ENCODE measurements at regions not wholly inside any gene's neighbourhood (a gene's known extent, or its start where the extent isn't known, plus 50 kb on each side); places are given as distances from the start of the nearest gene placed in this dataset.

- Mint-ChIP-seq H3K27me3 (ENCODE audit: low read depth) (no peaks in the 10 kb centered on the region), H3K4me1 (no peaks in the 10 kb centered on the region), H3K27ac (ENCODE audit: unreplicated experiment) (no peak overlapping the region), H3K36me3 (ENCODE audit: low read depth) (no peaks in the 10 kb centered on the region), H3K4me3 (no peak overlapping the region), H3K9me3 (peaks cover 6% of the 10 kb centered on the region)
- no peak for DNase-seq (ENCODE audit: low read depth, low spot score)
- TF ChIP-seq CTCF (conservative IDR thresholded peaks at IDR 0.05): no peak
Measured at GRCh38 chr7:109757713-109758112, 1188.0 kb downstream of the DNAJB9 start.

- no peak for TF ChIP-seq CTCF (conservative IDR thresholded peaks at IDR 0.05)
- Mint-ChIP-seq H3K4me3 (no peak overlapping the region), H3K27ac (ENCODE audit: unreplicated experiment) (no peak overlapping the region), H3K4me1 (no peaks in the 10 kb centered on the region), H3K36me3 (ENCODE audit: low read depth) (no peaks in the 10 kb centered on the region), H3K9me3 (peaks cover 5% of the 10 kb centered on the region), H3K27me3 (ENCODE audit: low read depth) (no peaks in the 10 kb centered on the region)
- DNase-seq (ENCODE audit: low read depth, low spot score): no peak
Measured at GRCh38 chr7:109763611-109764010, 1193.9 kb downstream of the DNAJB9 start.

GRCh38 chr7:109772161-109772560, 1202.5 kb downstream of the DNAJB9 start:
- H3K9me3 Mint-ChIP-seq: peaks cover 8% of the 10 kb centered on the region
- TF ChIP-seq CTCF (conservative IDR thresholded peaks at IDR 0.05): no peak
- no peak for DNase-seq (ENCODE audit: low read depth, low spot score)
- no peaks in the 10 kb centered on the region for H3K4me1 Mint-ChIP-seq
- H3K36me3 Mint-ChIP-seq (ENCODE audit: low read depth): no peaks in the 10 kb centered on the region
- no peak overlapping the region for H3K27ac Mint-ChIP-seq (ENCODE audit: unreplicated experiment)
- no peak overlapping the region for H3K4me3 Mint-ChIP-seq
- no peaks in the 10 kb centered on the region for H3K27me3 Mint-ChIP-seq (ENCODE audit: low read depth)

GRCh38 chr7:109782806-109783205, 1213.1 kb downstream of the DNAJB9 start:
- Mint-ChIP-seq H3K9me3 (peaks cover 2% of the 10 kb centered on the region), H3K4me3 (no peak overlapping the region), H3K4me1 (no peaks in the 10 kb centered on the region), H3K27me3 (ENCODE audit: low read depth) (no peaks in the 10 kb centered on the region), H3K36me3 (ENCODE audit: low read depth) (no peaks in the 10 kb centered on the region), H3K27ac (ENCODE audit: unreplicated experiment) (no peak overlapping the region)
- no peak for DNase-seq (ENCODE audit: low read depth, low spot score)
- no peak for TF ChIP-seq CTCF (conservative IDR thresholded peaks at IDR 0.05)

- no peak for DNase-seq (ENCODE audit: low read depth, low spot score)
- Mint-ChIP-seq H3K4me3 (no peak overlapping the region), H3K36me3 (ENCODE audit: low read depth) (no peaks in the 10 kb centered on the region), H3K9me3 (peaks cover 6% of the 10 kb centered on the region), H3K4me1 (no peaks in the 10 kb centered on the region), H3K27me3 (ENCODE audit: low read depth) (no peaks in the 10 kb centered on the region), H3K27ac (ENCODE audit: unreplicated experiment) (no peak overlapping the region)
- TF ChIP-seq CTCF (conservative IDR thresholded peaks at IDR 0.05): no peak
Measured at GRCh38 chr7:109806548-109806947, 1236.9 kb downstream of the DNAJB9 start.

GRCh38 chr7:109821156-109821555, 1251.5 kb downstream of the DNAJB9 start:
- Mint-ChIP-seq H3K36me3 (ENCODE audit: low read depth) (peaks cover 7% of the 10 kb centered on the region), H3K4me3 (no peak overlapping the region), H3K27ac (ENCODE audit: unreplicated experiment) (no peak overlapping the region), H3K27me3 (ENCODE audit: low read depth) (no peaks in the 10 kb centered on the region), H3K9me3 (peaks cover 7% of the 10 kb centered on the region), H3K4me1 (no peaks in the 10 kb centered on the region)
- DNase-seq (ENCODE audit: low read depth, low spot score): no peak
- TF ChIP-seq CTCF (conservative IDR thresholded peaks at IDR 0.05): no peak

Data from neural crest cell (in vitro differentiated cells).